ENCODE measurements at regions not wholly inside any gene's neighbourhood (a gene's known extent, or its start where the extent isn't known, plus 50 kb on each side); places are given as distances from the start of the nearest gene placed in this dataset.
"Not testable (repeated sequence)": the region's sequence is repeated elsewhere in the genome, so short reads cannot be mapped to it uniquely, and the experiment has no call there.

- no peak for DNase-seq (ENCODE audit: low read depth in 2 of 2)
Observed at GRCh38 chr17:71600137-71600789, 520.6 kb upstream of the SOX9 start.

GRCh38 chr17:71601894-71602504, 518.8 kb upstream of the SOX9 start:
- no peak for DNase-seq (ENCODE audit: low read depth in 2 of 2)

GRCh38 chr17:71613996-71614395, 506.8 kb upstream of the SOX9 start:
- DNase-seq (ENCODE audit: low read depth in 2 of 2): no peak

GRCh38 chr17:71615820-71616219, 505.0 kb upstream of the SOX9 start:
- DNase-seq (ENCODE audit: low read depth in 2 of 2): no peak

GRCh38 chr17:71617767-71618166, 503.1 kb upstream of the SOX9 start:
- not testable (repeated sequence) for DNase-seq (ENCODE audit: low read depth in 2 of 2)

GRCh38 chr17:71625330-71625729, 495.5 kb upstream of the SOX9 start:
- DNase-seq (ENCODE audit: low read depth in 2 of 2): no peak

- DNase-seq (ENCODE audit: low read depth in 2 of 2): no peak
Observed at GRCh38 chr17:71628306-71628705, 492.5 kb upstream of the SOX9 start.

- no peak for DNase-seq (ENCODE audit: low read depth in 2 of 2)
Observed at GRCh38 chr17:71631483-71631882, 489.3 kb upstream of the SOX9 start.

- DNase-seq (ENCODE audit: low read depth in 2 of 2): no peak
Observed at GRCh38 chr17:71632328-71632727, 488.5 kb upstream of the SOX9 start.

GRCh38 chr17:71633391-71633849, 487.4 kb upstream of the SOX9 start:
- no peak for DNase-seq (ENCODE audit: low read depth in 2 of 2)

GRCh38 chr17:71634376-71634775, 486.4 kb upstream of the SOX9 start:
- no peak for DNase-seq (ENCODE audit: low read depth in 2 of 2)

GRCh38 chr17:71635187-71635586, 485.6 kb upstream of the SOX9 start:
- DNase-seq (ENCODE audit: low read depth in 2 of 2): no peak

- no peak for DNase-seq (ENCODE audit: low read depth in 2 of 2)
Observed at GRCh38 chr17:71636644-71637043, 484.2 kb upstream of the SOX9 start.

- no peak for DNase-seq (ENCODE audit: low read depth in 2 of 2)
Observed at GRCh38 chr17:71638668-71639067, 482.2 kb upstream of the SOX9 start.

GRCh38 chr17:71639865-71640264, 481.0 kb upstream of the SOX9 start:
- no peak for DNase-seq (ENCODE audit: low read depth in 2 of 2)

- not testable (repeated sequence) for DNase-seq (ENCODE audit: low read depth in 2 of 2)
Observed at GRCh38 chr17:71646890-71647289, 473.9 kb upstream of the SOX9 start.

- DNase-seq (ENCODE audit: low read depth in 2 of 2): not testable (repeated sequence)
Observed at GRCh38 chr17:71648342-71648741, 472.5 kb upstream of the SOX9 start.

- DNase-seq (ENCODE audit: low read depth in 2 of 2): no peak
Observed at GRCh38 chr17:71649941-71650350, 470.9 kb upstream of the SOX9 start.

GRCh38 chr17:71655542-71655941, 465.3 kb upstream of the SOX9 start:
- DNase-seq (ENCODE audit: low read depth in 2 of 2): no peak

GRCh38 chr17:71656964-71657858, 463.6 kb upstream of the SOX9 start:
- DNase-seq (ENCODE audit: low read depth in 2 of 2): no peak

GRCh38 chr17:71658996-71659395, 461.8 kb upstream of the SOX9 start:
- DNase-seq (ENCODE audit: low read depth in 2 of 2): no peak

- no peak for DNase-seq (ENCODE audit: low read depth in 2 of 2)
Observed at GRCh38 chr17:71664861-71665260, 456.0 kb upstream of the SOX9 start.

GRCh38 chr17:71666047-71666446, 454.8 kb upstream of the SOX9 start:
- no peak for DNase-seq (ENCODE audit: low read depth in 2 of 2)

Measured in stimulated activated CD8-positive, alpha-beta memory T cell treated with anti-CD3 and anti-CD28 coated beads, Interleukin-15, amount 100 ng/mL, for 48 hours (primary cell).